D721Med (cell line): ENCODE measurements at regions not wholly inside any gene's neighbourhood (a gene's known extent, or its start where the extent isn't known, plus 50 kb on each side); places are given as distances from the start of the nearest gene placed in this dataset.
"Not testable (repeated sequence)": the region's sequence is repeated elsewhere in the genome, so short reads cannot be mapped to it uniquely, and the experiment has no call there.

Experiments
- DNase-seq: peaks from one replicate; pipeline ENCODE4 v3.0.0; 2011; ENCODE audit warnings: low spot score; ENCODE audit not compliant: insufficient read length
- FAIRE-seq: peaks from 2 replicates; lab custom pipeline; 2011; peaks lifted over from hg19 to GRCh38; lab: Jason Lieb, UNC

DNA sequence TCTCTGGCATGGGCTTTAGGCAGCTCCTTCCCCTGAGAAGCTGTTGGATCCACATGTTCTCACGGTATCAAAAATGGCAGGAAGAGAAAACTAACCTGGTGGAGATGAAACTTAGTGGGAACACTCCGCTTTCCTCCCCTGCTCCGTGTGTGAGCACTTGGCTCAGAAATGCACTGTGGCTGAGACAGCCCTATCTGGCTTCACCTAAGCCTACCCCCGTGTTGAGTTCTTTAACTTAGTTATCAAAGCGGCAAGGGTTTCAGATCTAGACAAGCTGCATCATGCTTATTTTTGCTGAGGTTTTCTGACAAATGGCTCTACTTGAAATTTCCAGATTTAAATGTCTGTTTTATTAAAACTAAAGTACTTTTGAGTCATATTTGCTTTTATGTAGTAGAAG is 221.6 kb upstream of the PLGLB2 start:
- not testable (repeated sequence) for DNase-seq, FAIRE-seq

- not testable (repeated sequence) for FAIRE-seq
These were observed 215.7 kb upstream of the PLGLB2 start for GRCh38 chr2:87531968-87532715.

DNA sequence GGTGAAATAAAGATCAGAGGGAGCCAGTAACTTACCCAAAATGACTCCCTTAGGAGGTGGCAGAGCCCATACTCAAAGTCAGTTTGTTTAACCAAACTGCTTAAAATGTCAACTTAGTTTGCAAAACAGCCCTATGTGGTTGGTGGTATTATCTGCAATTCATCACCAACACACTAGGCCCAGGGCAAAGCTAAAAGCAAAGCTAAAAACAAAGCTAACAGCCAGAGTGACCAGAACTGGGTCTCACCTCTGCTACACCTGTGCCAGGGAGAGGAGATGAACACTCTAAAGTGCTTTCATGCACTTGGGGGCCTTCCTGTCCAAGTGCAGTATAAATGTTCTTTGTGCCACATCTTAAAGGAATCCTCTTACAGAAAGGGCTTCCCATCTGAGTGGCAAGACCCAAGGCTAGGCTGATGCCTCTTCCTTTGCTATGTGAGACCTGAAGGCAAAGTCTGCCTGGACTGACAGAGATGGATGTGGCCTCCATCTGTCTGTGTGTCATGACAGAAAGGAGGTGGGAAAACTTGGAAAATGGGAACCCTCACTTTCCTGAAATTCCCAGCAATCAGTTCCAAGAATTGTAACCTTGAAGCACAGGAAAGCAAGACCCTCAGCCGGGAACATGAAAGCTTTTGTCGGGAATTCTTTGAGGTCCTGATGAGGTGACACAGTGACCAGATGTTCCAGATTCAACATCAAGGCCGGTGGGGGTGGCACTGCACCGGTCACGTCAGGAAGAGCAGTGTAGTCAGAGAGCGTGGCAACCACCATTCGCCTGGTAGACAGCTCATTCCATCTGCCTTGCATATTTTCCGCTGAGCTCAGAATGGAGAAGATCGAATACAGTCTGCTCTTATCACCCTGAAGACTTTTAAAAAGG is 214.3 kb upstream of the PLGLB2 start:
- not testable (repeated sequence) for FAIRE-seq, DNase-seq

More at GRCh38 chr2:87531968-87532715, 215.7 kb upstream of the PLGLB2 start:
- DNase-seq, result not testable (repeated sequence)

DNA sequence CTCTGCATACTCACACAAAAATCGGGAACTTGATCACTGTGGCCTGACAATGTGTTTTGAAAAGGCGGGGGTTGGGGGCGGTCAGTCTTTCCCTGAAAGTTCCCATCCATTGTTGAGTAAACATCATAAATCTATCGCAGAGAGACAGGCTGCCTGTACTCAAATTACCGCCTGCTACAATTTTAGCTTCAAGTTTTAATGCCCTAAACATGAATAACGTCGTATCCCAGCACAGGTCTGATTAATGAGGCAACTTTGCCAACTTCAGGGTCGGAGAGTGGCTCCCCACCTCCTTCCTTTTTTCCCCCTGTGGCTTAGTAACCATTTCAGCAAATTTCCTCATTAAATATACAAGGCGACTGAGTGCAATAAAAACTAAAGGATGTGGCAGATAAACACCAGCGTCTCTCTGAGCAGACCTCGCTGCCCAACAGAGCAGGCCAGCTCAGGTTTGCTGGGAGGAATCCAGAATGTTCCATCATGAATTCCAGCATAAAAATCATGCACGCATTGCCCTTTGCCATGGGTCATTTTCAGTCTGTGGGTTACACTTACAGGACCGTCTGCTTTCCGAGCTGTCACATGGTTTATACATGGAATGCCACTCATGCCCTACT is 213.5 kb upstream of the PLGLB2 start:
- DNase-seq, FAIRE-seq: not testable (repeated sequence)

- not testable (repeated sequence) for FAIRE-seq, DNase-seq
These were observed 211.5 kb upstream of the PLGLB2 start for GRCh38 chr2:87536427-87536826.

- not testable (repeated sequence) for FAIRE-seq, DNase-seq
These were observed 210.6 kb upstream of the PLGLB2 start for GRCh38 chr2:87537251-87537671.

DNA sequence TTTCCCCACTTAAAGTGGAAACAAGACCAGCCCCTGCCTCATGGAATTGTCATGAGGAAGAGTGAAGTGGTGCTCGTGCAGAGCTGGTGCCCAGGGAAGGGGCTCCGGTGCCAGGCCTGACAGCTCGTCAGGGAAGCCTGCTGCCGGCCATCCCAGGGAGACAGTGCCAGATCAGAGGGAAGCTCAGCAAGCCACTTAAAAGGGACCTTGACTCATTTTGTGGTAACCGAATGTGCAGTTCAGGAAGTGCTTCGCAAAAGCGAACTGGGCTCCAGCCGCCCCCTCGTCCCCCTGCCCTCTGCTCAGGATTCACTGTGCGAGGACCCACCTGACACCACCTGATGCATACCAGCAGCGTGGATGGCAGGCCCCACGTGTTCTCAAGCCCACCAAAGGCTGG is 209.6 kb upstream of the PLGLB2 start:
- not testable (repeated sequence) for FAIRE-seq

DNA sequence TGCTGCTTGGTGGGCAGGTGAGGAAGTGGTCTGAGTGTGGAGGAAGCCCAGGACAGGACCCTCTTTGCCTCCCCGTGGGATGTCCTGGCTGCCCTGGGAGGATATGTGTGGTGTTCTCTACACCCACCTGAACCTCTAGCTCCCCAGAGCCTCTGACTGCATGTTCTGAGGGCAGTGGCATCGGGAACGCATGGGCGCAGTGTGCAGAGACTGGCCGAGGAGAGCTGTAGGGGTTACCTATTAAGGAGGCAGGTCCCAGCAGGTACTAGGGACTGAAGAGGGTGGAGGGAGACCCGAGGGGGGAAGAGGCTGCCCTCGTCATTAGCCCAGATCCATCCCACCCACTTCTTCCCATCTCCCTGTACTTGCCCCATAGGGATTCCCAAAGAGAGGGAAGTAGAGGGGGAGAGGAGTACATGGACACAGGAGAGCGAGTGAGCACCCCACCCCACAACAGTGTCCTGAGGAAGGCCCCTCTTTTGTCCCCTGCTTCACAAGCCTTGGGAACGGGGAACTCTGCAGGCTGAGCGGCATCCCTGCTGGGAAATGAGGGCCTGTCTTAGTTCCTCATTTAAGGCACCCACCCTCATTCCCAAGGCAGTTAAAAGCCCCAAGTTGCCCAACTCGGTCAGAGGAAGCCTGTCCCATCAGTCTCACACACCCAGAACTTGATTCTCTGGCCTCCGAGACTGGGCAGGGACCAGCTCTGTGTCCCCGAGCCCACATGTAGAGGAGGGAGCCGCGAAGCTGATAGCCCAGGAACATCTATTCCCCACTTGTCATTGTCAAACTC is 208.5 kb upstream of the PLGLB2 start:
- DNase-seq, FAIRE-seq: not testable (repeated sequence)

More for the DNA sequence above, 209.6 kb upstream of the PLGLB2 start:
- DNase-seq, result not testable (repeated sequence)

- not testable (repeated sequence) for DNase-seq, FAIRE-seq
These were observed 207.6 kb upstream of the PLGLB2 start for GRCh38 chr2:87540242-87540641.

DNA sequence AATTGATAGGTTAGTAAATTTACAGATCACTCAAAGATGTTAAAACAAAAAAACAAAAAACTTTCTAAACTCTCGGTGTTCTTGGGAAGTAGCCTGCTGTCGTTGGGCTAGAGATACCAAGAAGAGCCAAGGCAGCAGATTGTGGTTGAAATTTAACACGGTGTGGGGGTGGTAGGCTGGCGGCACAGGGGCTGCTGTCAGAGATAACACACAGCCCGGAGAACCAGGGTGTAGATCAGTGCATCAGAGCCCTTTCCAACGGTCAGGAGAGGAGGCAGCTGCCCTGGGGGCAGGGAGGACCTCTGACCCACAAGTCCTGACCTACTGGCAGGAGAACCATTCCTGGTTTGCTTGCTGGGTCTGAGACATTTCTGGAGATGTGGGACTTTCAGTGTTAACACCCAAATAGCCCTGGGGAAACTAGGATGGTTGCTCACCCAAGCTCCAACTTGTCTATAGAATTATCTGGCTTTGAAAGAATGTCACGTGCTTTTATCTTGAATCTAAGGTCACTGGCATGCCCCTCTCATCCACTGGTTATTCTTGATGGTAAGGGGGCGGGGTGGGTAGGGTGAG is 205.2 kb upstream of the PLGLB2 start:
- DNase-seq, FAIRE-seq: not testable (repeated sequence)

GRCh38 chr2:87543797-87544196 is 204.1 kb upstream of the PLGLB2 start:
- FAIRE-seq, result not testable (repeated sequence)

GRCh38 chr2:87547106-87547505 is 200.8 kb upstream of the PLGLB2 start:
- not testable (repeated sequence) for DNase-seq, FAIRE-seq

More at GRCh38 chr2:87543797-87544196, 204.1 kb upstream of the PLGLB2 start:
- DNase-seq, result not testable (repeated sequence)

DNA sequence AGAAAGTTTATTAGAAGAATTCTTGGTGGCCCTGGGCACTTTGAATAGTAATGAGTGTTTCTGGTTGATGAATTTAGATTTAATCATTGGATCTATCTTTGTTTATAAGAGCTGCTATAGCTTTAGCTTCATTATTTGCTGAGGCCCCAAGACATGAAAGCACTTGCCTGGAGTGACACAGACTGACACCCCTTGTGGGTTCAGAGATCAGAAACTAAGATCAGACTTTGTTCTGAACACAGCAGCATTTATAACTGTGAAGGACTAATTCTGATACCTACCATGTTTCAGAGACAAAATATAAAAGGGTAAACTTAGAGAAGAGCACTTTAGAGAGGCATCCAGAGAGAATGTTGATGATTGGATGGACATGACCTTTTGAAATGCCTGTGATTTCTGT is 199.9 kb upstream of the PLGLB2 start:
- not testable (repeated sequence) for DNase-seq, FAIRE-seq

DNA sequence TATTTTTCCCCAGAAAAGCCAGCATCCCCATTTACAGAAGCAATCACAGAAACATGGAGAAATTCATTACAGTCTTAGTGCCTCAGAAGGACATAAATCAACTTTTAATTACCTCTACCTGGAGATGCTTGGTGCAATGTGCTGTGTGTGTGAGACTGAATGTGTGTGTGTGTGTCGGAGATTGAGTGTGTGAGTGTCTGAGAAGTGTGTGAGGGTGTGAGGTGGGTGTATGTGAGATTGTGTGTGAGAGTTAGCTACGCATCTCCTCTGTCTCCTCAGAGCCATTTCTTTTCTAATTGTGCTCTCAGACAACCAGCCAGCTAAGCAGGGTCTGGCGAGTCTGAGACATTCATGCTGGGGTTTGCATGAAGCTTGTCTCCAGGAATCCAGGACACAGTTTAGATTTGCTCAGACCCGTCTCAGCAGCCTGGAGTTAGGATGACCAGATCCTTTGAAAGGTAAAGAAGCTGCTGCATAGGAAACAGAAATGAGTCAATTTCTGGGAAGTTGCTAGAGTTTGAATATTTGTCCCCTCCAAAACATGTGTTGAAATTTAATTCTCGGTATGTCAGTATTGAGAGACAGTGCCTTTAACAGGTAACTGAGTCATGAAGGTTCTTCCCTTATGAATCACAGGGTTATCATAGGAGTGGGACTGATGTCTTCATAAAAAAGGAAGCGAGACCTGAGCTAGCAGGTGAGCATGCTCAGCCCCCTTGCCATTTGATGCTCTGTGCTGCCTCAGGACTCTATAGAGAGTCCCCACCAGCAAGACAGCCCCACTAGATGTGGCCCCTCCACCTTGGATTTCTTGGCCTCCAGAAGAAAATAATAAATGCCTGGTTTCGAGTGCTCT is 199.0 kb upstream of the PLGLB2 start:
- not testable (repeated sequence) for DNase-seq, FAIRE-seq

GRCh38 chr2:87549561-87550202 is 198.2 kb upstream of the PLGLB2 start:
- DNase-seq, FAIRE-seq: not testable (repeated sequence)

DNA sequence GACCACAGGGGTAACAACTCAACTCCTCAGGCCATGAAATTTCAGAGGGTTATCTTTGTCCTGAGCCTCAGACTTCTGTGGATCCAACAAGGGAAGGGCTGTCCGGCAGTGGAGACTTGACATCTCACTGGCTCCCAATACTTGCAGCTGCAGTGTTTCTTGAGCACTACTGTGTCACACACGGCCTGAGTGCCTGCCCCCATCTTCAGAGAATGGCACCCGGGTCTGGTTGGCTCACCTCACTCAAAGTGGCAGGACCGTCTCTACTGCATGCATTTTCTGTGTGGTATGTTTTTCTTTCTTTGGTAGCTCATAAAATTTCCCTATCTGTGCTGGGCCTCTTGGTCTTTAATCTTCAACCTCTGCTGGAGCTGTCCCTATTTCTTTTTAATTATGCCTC is 193.2 kb upstream of the PLGLB2 start:
- not testable (repeated sequence) for FAIRE-seq, DNase-seq

DNA sequence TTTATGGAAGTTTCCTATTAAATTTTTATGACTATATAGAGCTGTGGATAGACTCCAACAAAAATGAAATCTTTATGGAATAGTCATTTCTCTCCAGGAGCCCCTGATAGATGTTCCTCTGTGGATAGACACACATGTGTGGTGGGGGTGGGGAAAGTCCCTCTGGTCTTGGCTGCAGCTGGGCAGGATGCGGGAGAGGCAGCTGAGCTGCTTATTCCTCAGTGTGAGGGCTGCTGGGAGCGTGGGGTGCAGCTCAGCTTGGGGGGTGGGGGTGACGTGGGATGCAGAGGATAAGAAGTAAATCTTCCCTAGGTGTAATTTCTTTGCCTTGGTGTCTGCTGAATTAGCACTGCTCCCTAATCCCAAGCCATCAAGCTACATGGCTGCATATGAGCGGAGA is 192.8 kb upstream of the PLGLB2 start:
- DNase-seq, FAIRE-seq: not testable (repeated sequence)
